Activated CD4-positive, CD25-positive, alpha-beta regulatory T cell treated with anti-CD3 and anti-CD28 coated beads, Interleukin-2, amount 50 U/mL, for 24 hours (primary cell): ENCODE measurements at regions not wholly inside any gene's neighbourhood (a gene's known extent, or its start where the extent isn't known, plus 50 kb on each side); places are given as distances from the start of the nearest gene placed in this dataset.
A peak's percentile ranks its signal among the peaks of the same experiment; 100 is the strongest.

Source experiments
- ATAC-seq, 2 donors: fragments of 150-1000 bp; cut with Tn5 transposase; one replicate each; pipeline ENCODE4 v1.10.0; 2021; ENCODE audit warnings: mild to moderate bottlenecking in 1 of 2, moderate library complexity in 1 of 2

DNA sequence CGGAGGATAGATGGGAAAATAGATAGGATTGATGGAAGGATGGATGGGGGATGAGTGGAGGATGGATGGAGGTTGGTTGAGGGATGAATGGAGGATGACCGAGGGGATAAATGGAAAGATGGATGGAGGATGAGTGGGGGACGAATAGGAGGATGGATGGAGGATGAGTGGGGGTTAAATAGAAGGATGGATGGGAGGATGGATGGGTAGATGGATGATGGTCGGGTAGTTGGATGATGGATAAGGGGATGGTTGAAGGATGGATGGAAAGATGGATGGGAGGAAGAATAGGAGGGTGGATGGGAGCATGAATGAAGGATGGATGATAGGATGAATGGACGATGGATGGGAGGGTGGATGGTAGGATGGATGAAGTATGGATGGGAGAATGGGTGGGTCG, 219.3 kb upstream of the IER5L start:
- ATAC-seq, result no peak

DNA sequence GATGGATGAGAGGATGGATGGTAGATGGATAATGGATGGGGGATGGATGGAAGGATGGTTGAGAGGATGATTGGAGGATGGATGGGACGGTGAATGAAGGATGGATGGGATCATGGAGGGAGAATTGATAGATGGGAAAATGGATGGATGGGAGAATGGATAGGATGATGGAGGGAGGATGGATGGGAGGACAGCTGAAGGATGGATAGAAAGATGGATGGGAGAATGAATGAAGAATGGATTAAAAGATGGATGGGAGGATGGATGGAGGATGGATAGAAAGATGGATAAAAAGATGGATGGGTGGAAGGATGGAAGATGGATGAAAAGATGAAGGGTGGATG, 218.3 kb upstream of the IER5L start:
- ATAC-seq, result no peak

DNA sequence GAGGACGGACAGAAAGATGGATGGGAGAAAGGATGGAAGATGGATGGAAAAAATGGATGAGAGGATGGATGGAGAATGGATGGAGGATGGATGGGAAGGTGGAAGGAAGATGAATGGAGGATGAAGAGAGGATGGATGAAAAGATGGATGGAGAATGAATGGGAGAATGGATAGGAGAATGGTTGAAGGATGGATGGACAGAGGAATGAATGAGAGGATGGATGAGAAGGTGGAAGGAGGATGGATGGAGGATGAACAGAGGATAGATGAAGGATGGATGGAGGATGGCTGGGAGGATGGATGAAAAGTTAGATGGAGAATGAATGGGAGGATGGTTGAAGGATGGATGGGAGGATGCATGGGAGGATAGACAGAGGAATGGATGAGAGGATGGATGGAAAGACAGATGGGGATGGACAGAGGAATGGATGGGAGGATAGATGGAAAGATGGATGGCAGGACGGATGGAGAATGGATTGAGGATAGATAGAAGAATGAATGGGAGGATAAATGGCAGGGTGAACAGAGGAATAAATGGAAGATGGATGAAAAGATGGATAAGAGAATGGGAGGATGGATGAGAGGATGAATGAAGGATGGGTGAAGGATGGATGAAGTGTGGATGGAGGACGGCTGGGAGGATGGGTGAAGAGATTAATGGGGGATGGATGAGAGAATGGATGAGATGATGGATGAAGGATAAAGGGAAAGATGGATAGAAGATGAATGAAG, 217.7 kb upstream of the IER5L start:
- no peak for ATAC-seq

DNA sequence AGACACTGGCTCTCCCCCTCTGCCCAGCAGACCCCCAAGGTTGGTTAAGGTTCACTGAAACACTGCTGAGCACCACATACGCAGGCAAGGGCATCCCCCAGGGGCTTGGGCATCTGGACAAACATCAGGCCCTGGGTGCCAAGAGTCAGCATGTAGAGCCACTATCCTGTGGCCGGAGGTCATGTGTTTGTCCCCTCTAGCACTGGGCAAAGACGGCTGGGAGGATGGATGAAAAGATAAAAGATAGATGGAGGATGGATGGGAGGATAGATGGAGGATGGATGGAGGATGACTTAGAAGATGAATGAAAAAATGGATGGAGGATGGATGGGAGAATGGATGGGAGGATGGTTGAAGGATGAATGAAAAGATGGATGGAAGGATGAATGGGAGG, 216.8 kb upstream of the IER5L start:
- ATAC-seq, result no peak

DNA sequence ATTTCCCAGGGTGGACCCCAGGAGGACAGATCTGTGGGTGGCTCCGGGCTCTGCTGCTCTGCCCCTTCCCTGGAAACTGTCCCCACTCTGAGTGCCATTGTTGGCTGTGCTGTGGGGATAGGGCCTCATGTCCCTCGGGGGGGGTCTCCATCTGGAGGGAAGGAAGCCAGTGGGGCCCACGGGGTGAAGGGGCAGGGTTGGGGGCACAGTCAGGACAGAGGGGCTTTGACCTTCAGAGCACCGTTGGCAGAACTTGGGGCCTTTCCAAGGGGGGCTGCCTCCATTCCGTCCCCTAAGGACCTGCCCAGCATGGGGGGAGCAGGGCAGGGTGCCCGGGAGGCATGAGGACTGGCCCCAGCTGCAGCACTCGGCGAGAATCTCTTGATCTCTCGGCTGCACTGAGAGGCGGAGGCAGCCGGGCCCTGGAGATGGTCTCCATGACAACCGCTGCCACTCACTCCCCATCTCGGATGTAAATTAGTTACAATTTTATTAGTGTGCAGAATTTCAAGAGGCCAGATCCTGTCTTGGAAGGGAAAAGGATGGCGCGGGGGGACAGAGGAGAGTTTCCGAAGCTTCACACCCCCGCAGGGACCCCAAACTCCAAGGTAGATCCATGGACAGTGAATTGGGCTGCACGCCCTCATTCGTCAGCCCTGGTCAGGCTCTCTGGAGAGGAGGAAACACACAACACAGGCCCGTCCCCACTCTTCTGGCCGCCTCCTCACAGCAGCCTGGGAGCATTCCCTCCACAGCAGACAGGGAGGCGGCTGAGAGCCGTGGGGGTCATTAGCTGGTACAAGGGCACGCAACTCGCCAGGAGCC, 216.2 kb upstream of the IER5L start:
- ATAC-seq, result no peak

DNA sequence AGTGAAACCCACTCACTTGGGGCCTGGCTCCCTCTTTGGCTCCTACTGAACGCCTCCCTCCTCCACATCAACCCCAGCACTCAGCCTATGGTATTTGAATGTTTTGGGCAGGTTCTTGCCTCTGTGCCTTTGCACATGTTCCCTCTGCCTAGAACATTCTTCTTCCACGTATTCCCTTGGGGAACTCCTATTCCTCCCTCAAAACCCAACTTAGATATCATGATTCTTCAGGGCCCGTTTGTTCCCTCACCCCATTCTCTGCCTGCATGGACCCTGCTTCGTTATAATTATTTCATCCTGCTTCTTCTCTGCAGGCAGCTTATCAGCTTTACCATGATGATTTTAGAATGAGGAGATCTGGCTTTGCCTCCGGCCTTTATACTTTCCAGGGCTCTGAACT, 215.0 kb upstream of the IER5L start:
- no peak for ATAC-seq

DNA sequence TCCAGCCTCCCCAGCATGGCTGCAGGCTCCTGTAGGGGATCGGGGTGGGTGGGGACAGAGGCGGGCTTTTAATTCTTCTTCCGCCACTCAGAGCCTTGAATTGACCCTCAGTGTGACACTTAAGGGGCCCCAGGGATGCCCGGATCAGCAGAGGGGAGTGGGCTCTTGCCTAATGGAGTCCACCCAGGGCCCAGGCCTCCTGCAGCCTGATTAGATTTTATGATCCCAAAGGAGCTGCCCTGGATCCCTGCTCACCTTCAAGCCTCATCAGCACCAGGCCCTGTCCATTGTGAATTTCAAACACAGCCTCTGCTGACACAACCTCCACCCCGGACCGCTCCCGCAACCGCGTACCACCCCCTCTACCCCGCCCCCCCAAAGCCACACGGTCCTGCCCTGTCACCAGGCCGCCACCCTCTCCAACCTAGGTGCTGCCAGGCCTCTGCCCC, 214.1 kb upstream of the IER5L start:
- no peak for ATAC-seq

DNA sequence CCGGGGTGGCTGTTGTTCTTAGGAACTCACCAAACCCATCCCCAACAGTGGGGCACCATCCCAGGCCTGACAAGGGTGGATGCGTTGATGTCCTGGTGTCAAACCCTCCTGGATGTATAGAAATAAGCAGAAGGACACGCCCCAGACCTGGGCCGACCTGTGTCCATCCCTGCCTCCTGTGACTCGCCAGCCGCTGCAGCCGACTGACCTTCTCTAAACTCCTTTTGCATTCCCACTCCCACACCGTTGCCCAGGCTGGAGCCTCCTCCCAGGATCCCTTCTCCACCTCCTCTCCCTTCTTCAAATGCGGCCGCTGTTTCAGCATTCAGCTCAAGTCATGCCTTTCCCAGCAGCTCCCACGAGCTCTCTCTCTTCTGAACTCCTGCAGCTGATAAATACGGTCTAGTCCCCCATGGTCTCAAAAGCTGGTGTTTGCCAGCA, 213.2 kb upstream of the IER5L start:
- ATAC-seq, result no peak

DNA sequence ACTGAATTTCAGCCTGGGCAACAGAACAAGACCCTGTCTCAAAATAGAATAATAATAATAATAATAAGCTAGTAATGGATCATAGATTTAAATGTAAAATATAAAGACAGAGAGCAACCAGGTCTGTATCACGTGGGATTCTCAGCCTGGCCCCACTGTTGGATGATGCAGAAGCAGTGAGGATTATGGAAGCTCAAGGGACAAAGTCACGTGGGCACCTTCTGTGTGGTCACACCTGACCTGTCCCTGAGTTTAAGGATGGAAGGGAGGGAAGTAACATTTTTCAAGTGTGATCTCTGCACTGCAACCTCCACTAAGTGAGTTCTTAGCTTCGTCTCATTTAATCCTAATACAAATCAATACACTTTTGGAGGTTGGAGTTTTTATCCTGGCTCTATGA, 212.5 kb upstream of the IER5L start:
- ATAC-seq, result no peak

DNA sequence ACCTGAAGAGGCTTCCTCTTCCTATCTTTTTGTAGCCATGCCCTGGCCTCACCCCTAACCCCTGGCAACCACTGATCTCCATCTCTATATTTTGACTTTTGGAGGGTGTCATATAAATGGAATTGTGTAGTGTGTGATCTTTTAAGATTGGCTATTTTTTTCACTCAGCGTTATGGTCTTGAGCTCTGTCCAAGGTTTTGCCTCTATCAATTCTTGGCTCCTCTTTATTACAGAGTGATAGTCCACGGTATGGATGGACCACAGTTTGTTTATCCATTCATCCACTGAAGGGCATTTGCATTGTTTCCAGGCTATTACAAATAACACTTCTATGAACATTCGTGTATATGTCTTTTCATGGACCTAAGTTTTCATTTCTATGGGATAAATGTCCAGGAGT, 209.8 kb upstream of the IER5L start:
- ATAC-seq, result no peak

DNA sequence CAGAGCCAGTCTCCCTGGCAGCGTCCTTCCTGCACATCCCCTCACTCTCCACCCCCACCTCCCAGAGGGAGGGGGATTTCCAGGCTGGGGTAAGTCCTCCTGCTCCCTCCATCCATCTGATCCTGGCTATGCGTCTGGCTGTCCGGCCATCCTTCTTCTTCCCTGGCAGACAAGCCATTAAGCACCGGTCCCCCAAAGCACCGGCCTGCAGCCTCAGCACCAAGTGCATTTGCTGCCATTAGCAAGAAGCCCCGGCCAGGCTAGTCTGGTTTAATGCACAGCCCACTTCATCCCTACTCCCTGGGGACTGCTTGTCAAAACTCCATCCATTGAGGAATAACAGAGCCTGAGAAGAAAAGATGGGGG, 208.7 kb upstream of the IER5L start:
- no peak for ATAC-seq

DNA sequence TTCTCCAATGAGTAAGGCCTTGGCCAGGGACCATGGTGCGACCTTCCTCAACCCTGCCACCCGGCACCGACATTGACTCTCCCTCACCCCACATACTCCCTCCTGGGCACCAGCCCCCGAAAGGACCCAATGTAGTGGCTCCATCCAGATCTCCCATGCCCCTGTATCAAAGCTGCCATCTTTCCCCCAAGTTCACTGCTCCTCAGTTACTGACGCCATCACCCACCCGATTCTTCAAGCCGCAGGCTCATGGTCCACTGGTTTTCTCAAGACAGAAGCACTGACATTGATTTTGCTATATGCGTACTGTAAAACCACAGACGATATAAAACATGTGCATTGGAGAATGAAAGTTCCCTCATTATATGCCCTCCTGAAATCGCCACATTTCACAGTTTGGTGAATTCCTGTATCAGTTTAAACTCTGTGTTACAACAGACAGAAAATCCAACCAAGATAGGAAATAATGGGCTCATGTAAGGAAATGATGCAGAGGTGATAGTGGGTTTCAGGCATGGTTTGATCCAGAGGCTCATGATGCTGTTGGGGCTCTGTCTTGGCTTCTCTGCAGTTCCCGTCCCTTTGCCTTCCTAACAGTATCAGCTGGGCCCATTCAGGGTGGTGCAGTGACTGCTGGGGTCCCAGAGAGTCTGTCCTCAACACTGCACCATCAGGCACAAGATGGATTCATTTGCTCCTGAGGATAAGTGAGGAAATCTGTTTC, 207.3 kb upstream of the IER5L start:
- no peak for ATAC-seq

DNA sequence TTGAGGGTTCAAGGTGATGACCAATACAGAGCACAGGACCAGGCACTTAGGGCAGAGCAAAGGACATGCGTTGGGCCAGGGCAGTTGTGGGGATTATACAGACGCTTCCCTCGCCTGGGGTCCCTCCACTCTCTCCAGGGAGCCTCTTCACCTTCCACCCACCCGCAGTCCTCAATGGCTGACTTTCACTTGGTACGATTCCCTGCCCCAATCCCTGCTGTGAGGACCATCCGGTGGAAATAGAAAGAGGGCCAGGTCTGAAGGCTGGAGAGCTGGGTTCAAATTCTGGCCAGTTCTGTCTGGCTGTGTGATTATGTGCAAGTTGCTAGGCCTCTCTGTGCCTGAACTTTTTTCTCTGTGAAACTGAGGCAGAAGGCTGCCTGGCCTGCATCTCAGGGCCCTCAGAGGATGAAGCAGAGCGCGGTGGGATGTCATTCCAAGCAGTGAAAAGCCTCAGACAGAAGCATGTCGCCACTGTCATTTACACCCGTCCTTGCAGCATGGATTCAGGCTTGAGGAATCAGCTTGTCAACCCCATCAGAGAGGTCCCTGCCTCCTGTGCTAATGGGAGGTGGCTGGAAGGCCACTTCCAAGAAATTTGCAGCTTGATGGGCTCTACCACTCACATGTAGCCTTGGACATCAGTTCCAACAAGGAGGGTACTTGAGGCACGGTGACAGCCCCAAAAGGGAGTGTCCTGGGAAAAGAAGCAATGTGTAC, 206.6 kb upstream of the IER5L start:
- ATAC-seq, result no peak

DNA sequence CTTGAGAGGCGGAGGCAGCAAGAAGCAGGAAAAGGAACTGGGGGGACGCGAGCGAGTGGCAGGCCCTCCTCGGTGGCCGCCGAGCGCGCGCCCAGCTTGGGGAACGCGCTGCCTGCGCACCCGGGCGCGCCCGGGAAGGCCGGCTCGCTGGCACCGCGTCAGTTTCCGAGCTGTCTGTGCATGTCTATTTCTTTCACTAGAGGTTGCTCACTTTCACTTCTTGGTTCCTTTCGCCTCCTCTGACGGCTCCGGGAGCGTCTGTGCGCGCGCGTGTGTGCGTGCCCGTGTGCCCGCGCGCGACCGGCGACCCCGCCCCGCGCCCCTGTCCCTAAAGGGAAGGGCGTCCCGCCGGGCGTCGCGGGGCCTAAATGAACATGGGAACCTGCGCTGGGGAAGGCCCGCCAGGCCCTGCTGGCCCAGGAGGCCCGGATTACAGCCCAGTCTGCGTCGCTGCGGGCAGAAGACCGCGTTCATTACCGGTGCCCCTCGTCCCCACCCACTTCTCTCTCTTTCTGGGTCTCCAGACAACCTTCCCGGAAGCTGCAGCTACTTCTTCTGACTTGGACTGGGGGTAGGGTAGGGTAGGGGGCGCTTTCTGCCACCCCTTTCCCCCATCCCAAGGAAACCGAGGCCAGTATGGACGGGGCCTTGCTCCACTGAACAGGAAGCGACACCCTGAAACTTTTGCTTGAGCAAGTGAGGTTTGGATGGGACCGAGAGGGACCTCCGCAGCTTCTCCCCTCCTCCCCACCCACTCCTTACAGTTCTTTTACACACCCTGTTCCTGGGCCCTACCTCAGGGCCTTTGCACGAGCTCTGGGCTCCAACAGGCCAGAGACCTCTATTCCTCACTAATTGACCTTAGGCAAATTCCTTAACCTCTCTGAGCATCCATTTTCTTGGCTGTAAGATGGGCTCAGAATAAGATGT, 205.8 kb upstream of the IER5L start:
- ATAC-seq, result peak; percentile 88 to 90

DNA sequence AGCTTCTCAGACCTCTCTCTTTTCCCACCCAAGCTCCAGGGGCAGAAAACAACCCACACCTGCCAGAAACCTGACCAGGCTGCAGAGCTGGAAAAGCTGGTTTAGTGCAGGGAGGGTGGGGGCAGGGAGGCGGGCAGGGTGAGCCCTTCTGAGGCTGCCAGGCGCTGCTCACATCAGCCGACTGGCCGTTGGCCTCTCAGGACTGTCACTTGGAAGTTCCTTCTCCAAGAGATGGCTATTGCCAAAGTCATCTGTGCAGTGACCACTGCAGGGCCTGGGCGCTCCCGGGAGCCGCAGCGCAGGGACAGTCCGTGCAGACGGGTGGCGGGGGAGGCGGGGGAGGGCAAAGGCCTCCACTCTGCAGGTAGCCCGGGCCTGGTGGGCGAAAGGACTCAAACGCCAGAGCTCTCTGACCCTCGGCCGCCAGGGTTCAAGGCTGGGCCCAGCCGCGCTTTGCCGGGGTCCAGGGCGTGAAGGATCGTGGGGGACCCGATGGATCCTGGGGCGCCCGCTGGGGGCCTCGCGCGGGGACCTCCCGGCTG, 205.0 kb upstream of the IER5L start:
- no peak for ATAC-seq

DNA sequence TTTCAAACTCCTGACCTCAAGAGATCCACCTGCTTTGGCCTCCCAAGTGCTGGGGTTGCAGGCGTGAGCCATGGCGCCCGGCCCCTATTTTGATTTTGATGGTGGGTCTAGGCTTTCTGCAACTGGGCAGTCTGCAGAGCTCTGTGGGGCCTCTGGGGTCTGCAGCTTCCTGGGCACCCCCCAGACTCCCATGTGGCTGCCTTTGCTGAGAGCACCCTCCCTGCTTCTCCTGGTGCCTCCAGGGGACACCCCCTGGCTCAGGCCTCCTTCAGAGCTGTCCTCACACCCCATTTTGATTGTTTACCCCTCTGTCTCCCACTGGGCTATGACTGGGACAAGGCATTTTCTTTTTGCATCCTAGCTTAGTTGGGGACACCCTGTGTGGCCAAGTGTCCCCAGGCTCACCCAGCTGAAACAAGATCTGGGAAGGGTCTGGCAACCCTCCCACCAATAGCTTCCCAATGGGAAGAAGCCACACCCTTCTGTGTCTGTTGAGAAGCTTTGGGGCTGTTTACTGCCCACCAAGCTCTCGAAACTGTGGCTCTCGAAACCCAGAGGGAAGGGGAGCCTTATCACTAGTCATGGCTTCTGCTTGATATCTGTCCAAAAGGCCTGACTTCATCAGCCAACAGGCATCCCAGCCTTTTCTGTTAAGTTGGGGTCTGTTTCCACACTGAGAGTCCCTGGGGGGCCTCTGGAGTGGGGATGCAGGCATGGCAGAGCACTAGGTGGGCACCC, 204.4 kb upstream of the IER5L start:
- ATAC-seq, result no peak

DNA sequence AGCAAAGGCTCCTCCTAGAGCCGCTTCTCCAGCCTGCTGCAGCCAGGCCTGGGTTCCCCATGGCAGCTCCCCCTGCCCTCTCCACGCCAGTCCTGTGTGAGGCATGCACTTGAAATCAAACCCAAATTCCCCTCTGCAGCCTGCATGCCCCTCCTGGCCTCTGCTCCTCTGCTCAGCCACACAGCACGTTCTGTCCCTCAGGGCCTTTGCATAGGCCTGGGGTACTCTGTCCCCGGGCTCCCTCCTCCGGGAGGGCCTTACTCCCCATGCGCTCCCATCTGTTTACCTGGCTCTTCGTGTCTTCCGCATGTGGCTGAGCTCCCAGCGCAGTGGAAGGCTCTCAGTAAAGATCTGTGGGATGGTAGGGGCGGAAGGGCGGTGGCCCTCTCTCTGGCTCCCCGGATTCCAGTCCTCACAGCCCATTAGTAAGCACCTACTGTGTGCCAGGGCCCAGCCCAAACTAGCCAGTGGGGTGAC, 203.5 kb upstream of the IER5L start:
- ATAC-seq, result no peak

DNA sequence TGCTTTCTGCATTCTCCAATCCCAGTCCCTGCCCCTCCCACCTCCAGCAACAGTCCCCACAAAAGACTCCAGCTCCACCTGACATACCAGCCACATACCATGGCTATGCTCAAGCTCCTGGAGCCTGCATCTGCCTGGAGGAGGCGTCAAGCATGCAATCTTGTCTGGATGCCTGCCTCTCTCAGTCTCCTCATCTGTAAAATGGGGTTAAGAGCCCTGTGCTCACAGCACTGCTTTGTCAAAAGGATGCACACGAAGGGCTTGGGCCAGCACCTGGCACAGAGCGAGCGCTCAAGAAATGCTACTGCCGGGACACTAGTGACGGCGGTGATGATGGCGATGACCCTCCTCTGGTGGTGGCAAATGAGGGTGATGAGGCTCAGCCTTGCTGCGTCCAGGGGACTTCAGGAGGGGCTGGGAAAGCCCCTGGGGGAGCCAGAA, 202.9 kb upstream of the IER5L start:
- no peak for ATAC-seq

DNA sequence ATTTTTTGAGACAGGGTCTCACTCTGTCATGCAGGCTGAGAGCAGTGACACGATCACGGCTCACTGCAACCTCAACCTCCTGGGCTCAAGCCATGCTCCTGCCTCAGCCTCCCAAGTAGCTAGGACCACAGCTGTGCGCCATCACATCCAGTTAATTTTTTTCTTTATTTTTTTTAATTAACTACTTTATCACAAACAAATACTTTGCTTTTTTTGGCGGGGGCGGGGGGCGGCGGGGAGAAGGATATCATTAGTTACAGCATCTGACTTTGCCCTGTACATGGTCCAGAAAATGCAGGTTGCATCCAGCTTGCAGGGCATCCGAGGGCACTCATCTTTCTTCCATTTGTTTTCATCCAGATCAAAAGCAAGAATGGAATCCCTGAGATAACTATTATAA, 201.8 kb upstream of the IER5L start:
- ATAC-seq, result no peak

DNA sequence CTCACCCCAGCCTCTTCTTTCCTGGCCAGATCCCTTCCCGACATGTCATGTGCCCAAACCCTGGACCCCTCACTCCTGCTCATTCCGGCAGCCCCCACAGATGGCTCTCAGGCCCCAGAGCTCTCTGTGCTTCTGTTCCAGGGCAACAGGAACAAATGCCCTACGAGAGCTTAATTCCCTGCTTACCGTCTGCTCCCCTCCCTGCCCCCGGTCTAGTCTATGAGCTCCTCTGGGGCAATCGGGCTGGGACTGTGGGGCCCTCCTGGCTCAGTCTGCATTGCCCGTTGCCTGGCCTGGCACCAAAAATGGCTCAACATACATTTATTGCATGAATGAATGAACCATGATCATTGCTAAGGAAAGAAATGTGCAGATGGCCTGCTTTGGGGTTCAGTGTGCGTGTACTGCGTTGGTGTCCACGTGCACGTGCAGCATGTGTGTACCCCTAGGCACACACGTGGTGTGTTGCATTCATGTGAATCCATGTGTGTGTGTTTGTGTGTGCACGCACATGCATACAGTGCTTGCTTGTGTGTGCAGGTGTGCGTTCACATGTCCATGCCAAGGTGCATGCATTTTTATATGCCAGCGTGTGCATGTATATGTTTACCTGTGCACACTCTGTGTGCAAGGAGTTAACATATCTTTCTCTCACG, 201.2 kb upstream of the IER5L start:
- no peak for ATAC-seq
